ENCODE measurements at regions not wholly inside any gene's neighbourhood (a gene's known extent, or its start where the extent isn't known, plus 50 kb on each side); places are given as distances from the start of the nearest gene placed in this dataset.

GRCh38 chr2:185246717-185247116 lies 491.9 kb upstream of the FSIP2 start:
- Mint-ChIP-seq H3K9me3 (peaks cover 2% of the 10 kb centered on the region), H3K36me3 (ENCODE audit: low read depth) (no peaks in the 10 kb centered on the region), H3K27ac (no peak overlapping the region), H3K27me3 (no peaks in the 10 kb centered on the region), H3K4me1 (ENCODE audit: low read depth) (no peaks in the 10 kb centered on the region), H3K4me3 (no peak overlapping the region)
- TF ChIP-seq CTCF (IDR thresholded peaks at IDR 0.05) = no peak
- ATAC-seq (ENCODE audit: poor library complexity) (no peak), DNase-seq (no peak)
- Histone ChIP-seq H3K9me3 (ENCODE audit: control insufficient read depth in 1 of 2, insufficient read depth in 1 of 2, low read length in 2 of 2) (peaks cover 0 to 7% of the 10 kb centered on the region in 2 experiments), H3K4me1 (ENCODE audit: insufficient read depth, low read length) (no peaks in the 10 kb centered on the region), H3K4me3 (ENCODE audit: low read length) (no peak overlapping the region), H3K27me3 (ENCODE audit: control insufficient read depth in 1 of 2, insufficient read depth in 2 of 2, low read length in 2 of 2) (no peaks in the 10 kb centered on the region), H3K27ac (ENCODE audit: low read depth in 1 of 2, low read length in 2 of 2) (no peak overlapping the region), H3K36me3 (ENCODE audit: insufficient read depth, low read length) (no peaks in the 10 kb centered on the region)
- ChIA-PET POLR2A (no interaction called here), CTCF (no interaction called here)
- intact Hi-C loops (cut with DNase I, micrococcal nuclease) = no loop called here

GRCh38 chr2:185255566-185255965 lies 483.0 kb upstream of the FSIP2 start:
- no peaks in the 10 kb centered on the region for H3K27me3 Mint-ChIP-seq
- CTCF ChIA-PET = no interaction called here

GRCh38 chr2:185265747-185266146 lies 472.9 kb upstream of the FSIP2 start:
- no peak for DNase-seq
- H3K27me3 ChIP-seq (ENCODE audit: control insufficient read depth in 1 of 2, insufficient read depth in 2 of 2, low read length in 2 of 2) = no peaks in the 10 kb centered on the region
- Mint-ChIP-seq H3K36me3 (ENCODE audit: low read depth) (no peaks in the 10 kb centered on the region), H3K4me3 (no peak overlapping the region), H3K27ac (no peak overlapping the region), H3K27me3 (no peaks in the 10 kb centered on the region), H3K4me1 (ENCODE audit: low read depth) (no peaks in the 10 kb centered on the region), H3K9me3 (peaks cover 3% of the 10 kb centered on the region)
- ATAC-seq (ENCODE audit: poor library complexity) = no peak
- ChIA-PET POLR2A (no interaction called here), CTCF (no interaction called here)
- no peak for TF ChIP-seq CTCF (IDR thresholded peaks at IDR 0.05)
- H3K9me3 ChIP-seq (ENCODE audit: control insufficient read depth in 1 of 2, insufficient read depth in 1 of 2, low read length in 2 of 2) = no peaks in the 10 kb centered on the region
- intact Hi-C loops (cut with DNase I, micrococcal nuclease) = no loop called here
- H3K4me1 ChIP-seq (ENCODE audit: insufficient read depth, low read length) = no peaks in the 10 kb centered on the region
- no peak overlapping the region for H3K4me3 ChIP-seq (ENCODE audit: low read length)
- H3K36me3 ChIP-seq (ENCODE audit: insufficient read depth, low read length) = no peaks in the 10 kb centered on the region
- H3K27ac ChIP-seq (ENCODE audit: low read depth in 1 of 2, low read length in 2 of 2) = no peak overlapping the region

More at GRCh38 chr2:185255566-185255965, 483.0 kb upstream of the FSIP2 start:
- H3K36me3 ChIP-seq (ENCODE audit: insufficient read depth, low read length) = no peaks in the 10 kb centered on the region
- POLR2A ChIA-PET = no interaction called here
- DNase-seq (no peak), ATAC-seq (ENCODE audit: poor library complexity) (no peak)
- H3K27ac ChIP-seq (ENCODE audit: low read depth in 1 of 2, low read length in 2 of 2) = no peak overlapping the region
- no peak for TF ChIP-seq CTCF (IDR thresholded peaks at IDR 0.05)
- no peak overlapping the region for H3K4me3 ChIP-seq (ENCODE audit: low read length)
- Mint-ChIP-seq H3K9me3 (peaks cover 2% of the 10 kb centered on the region), H3K27ac (no peak overlapping the region), H3K4me3 (no peak overlapping the region), H3K4me1 (ENCODE audit: low read depth) (no peaks in the 10 kb centered on the region), H3K36me3 (ENCODE audit: low read depth) (no peaks in the 10 kb centered on the region)
- peaks cover 0 to 9% of the 10 kb centered on the region in 2 experiments for H3K9me3 ChIP-seq (ENCODE audit: control insufficient read depth in 1 of 2, insufficient read depth in 1 of 2, low read length in 2 of 2)
- no peaks in the 10 kb centered on the region for H3K27me3 ChIP-seq (ENCODE audit: control insufficient read depth in 1 of 2, insufficient read depth in 2 of 2, low read length in 2 of 2)
- intact Hi-C loops (cut with DNase I, micrococcal nuclease) = no loop called here
- no peaks in the 10 kb centered on the region for H3K4me1 ChIP-seq (ENCODE audit: insufficient read depth, low read length)

Measured in CD4-positive, alpha-beta T cell (primary cell).